COLO668 (cell line): ENCODE measurements at regions not wholly inside any gene's neighbourhood (a gene's known extent, or its start where the extent isn't known, plus 50 kb on each side); places are given as distances from the start of the nearest gene placed in this dataset.
"Not testable (repeated sequence)": the region's sequence is repeated elsewhere in the genome, so short reads cannot be mapped to it uniquely, and the experiment has no call there.

Experiments
- DNase-seq: peaks from one replicate; lab custom pipeline; 2025; ENCODE audit not compliant: unreplicated experiment; lab: John Stamatoyannopoulos, UW

- no peak for DNase-seq
Observed at GRCh38 chr5:174610968-174611367, 113.4 kb upstream of the MSX2 start.

GRCh38 chr5:174612686-174613085 lies 111.7 kb upstream of the MSX2 start:
- no peak for DNase-seq

GRCh38 chr5:174614500-174615135 lies 109.8 kb upstream of the MSX2 start:
- no peak for DNase-seq

GRCh38 chr5:174616036-174616435 lies 108.3 kb upstream of the MSX2 start:
- DNase-seq, result no peak

GRCh38 chr5:174617285-174617684 lies 107.1 kb upstream of the MSX2 start:
- no peak for DNase-seq

GRCh38 chr5:174617910-174618309 lies 106.5 kb upstream of the MSX2 start:
- DNase-seq, result no peak

GRCh38 chr5:174618589-174618988 lies 105.8 kb upstream of the MSX2 start:
- no peak for DNase-seq

GRCh38 chr5:174622067-174622466 lies 102.3 kb upstream of the MSX2 start:
- no peak for DNase-seq

GRCh38 chr5:174623018-174623417 lies 101.4 kb upstream of the MSX2 start:
- no peak for DNase-seq

GRCh38 chr5:174623433-174624019 lies 100.9 kb upstream of the MSX2 start:
- no peak for DNase-seq

- no peak for DNase-seq
Observed at GRCh38 chr5:174624733-174625522, 99.5 kb upstream of the MSX2 start.

- DNase-seq, result no peak
Observed at GRCh38 chr5:174625591-174626350, 98.6 kb upstream of the MSX2 start.

- DNase-seq, result no peak
Observed at GRCh38 chr5:174626369-174626920, 97.9 kb upstream of the MSX2 start.

GRCh38 chr5:174636094-174636493 lies 88.3 kb upstream of the MSX2 start:
- no peak for DNase-seq

- no peak for DNase-seq
Observed at GRCh38 chr5:174642816-174643405, 81.5 kb upstream of the MSX2 start.

- DNase-seq, result no peak
Observed at GRCh38 chr5:174644436-174644835, 79.9 kb upstream of the MSX2 start.

- no peak for DNase-seq
Observed at GRCh38 chr5:174644923-174645322, 79.5 kb upstream of the MSX2 start.

- no peak for DNase-seq
Observed at GRCh38 chr5:174645677-174646076, 78.7 kb upstream of the MSX2 start.

GRCh38 chr5:174648618-174649017 lies 75.8 kb upstream of the MSX2 start:
- DNase-seq, result not testable (repeated sequence)

- no peak for DNase-seq
Observed at GRCh38 chr5:174649391-174649790, 75.0 kb upstream of the MSX2 start.

GRCh38 chr5:174654442-174654841 lies 69.9 kb upstream of the MSX2 start:
- DNase-seq, result no peak
